ENCODE measurements at regions not wholly inside any gene's neighbourhood (a gene's known extent, or its start where the extent isn't known, plus 50 kb on each side); places are given as distances from the start of the nearest gene placed in this dataset.

DNA sequence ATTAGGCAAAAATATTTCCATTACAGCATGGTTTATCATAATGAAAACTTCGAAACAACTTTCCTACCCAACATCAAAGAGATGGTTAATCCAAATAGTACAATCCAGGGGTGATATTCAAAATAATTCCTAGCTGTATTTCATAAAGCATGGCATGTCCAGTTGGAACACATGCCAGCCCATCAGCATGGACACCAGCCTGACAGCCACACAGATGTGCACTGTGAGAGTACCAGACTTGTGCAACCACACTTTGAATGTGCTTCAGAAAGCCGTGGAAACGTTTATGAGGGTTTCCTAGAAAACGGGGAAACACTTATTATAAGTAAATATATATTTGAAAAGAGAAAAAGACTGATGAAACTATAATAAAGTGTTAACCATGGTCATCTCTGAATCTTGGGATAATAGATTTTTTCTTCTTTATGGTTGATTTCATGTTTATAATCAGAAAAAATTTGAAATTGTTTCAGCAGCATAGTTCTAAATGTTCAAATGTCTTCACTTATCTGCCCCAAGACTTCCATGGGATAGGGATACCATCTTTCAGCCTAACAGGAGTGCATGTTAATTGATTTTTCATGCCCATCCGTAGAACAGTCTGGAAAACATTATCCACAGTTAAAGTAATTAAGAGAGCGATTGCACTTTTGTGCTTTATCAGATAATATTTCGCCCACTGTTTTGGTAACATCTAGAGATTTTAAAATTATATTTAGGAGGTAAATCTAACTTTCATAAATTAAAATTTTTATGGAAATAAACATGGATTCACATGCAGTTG is 242.6 kb upstream of the IRS2 start:
- TF ChIP-seq RAD21 (IDR thresholded peaks at IDR 0.05) (no peak), HNF4A (conservative IDR thresholded peaks at IDR 0.05) (no peak), EGR1 (IDR thresholded peaks at IDR 0.05; ENCODE audit: low read depth in 2 of 2) (no peak), NR2F2 (IDR thresholded peaks at IDR 0.05) (no peak), YY1 (IDR thresholded peaks at IDR 0.05) (no peak), SP1 (IDR thresholded peaks at IDR 0.05) (no peak), GABPA (IDR thresholded peaks at IDR 0.05 in 1 of 2, conservative IDR thresholded peaks at IDR 0.05 in 1 of 2) (no peak), TAF1 (conservative IDR thresholded peaks at IDR 0.05) (no peak)
- TF ChIP-seq, protein P1, sequence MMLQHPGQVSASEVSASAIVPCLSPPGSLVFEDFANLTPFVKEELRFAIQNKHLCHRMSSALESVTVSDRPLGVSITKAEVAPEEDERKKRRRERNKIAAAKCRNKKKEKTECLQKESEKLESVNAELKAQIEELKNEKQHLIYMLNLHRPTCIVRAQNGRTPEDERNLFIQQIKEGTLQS (IDR thresholded peaks at IDR 0.05) = no peak
- TF ChIP-seq, protein P2, sequence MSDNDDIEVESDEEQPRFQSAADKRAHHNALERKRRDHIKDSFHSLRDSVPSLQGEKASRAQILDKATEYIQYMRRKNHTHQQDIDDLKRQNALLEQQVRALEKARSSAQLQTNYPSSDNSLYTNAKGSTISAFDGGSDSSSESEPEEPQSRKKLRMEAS (IDR thresholded peaks at IDR 0.05) = no peak
- Histone ChIP-seq H3K27ac (ENCODE audit: low read depth in 1 of 2, low read length in 2 of 2) (no peak overlapping the region), H3K4me3 (ENCODE audit: low read depth in 1 of 3, low read length in 3 of 3) (no peak overlapping the region), H3K9me3 (ENCODE audit: control insufficient read depth in 4 of 4, low read length in 3 of 4) (no peaks in the 10 kb centered on the region), H3K27me3 (ENCODE audit: control insufficient read depth in 4 of 4, insufficient read depth in 4 of 4, low read length in 3 of 4) (no peaks in the 10 kb centered on the region), H3K36me3 (ENCODE audit: control insufficient read depth in 4 of 4, insufficient read depth in 3 of 4, low read depth in 1 of 4, low read length in 3 of 4) (no peaks in the 10 kb centered on the region), H3K9ac (ENCODE audit: low read depth in 1 of 2, low read length in 2 of 2) (no peak overlapping the region), H3K4me1 (ENCODE audit: control insufficient read depth in 4 of 4, insufficient read depth in 4 of 4, low read length in 3 of 4) (no peaks in the 10 kb centered on the region)
- 84% methylated on average over 7 of the region's 7 CpGs for WGBS
- DNase-seq (ENCODE audit: low spot score) = no peak

DNA sequence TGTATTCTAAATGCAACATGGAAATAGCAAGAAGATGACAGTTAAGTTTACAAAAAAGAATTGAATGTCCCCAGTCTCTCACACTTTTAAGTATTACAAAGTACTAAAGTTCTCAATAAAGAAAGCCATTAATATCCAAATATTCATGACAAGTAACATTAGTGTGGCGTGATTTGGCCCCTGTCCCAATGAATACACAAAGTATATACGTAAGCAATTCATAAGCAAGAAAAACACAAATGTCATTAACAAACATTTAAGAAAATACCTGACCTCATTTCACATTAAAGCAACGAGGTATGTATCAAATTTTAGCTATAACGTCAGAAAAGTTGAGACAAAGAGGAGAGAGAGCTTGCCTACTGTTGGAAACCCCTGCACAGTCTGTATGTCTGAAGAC is 241.9 kb upstream of the IRS2 start:
- DNase-seq (ENCODE audit: low spot score) = no peak
- Histone ChIP-seq H3K4me3 (ENCODE audit: low read depth in 1 of 3, low read length in 3 of 3) (no peak overlapping the region), H3K27ac (ENCODE audit: low read depth in 1 of 2, low read length in 2 of 2) (no peak overlapping the region), H3K27me3 (ENCODE audit: control insufficient read depth in 4 of 4, insufficient read depth in 4 of 4, low read length in 3 of 4) (no peaks in the 10 kb centered on the region), H3K4me1 (ENCODE audit: control insufficient read depth in 4 of 4, insufficient read depth in 4 of 4, low read length in 3 of 4) (no peaks in the 10 kb centered on the region), H3K36me3 (ENCODE audit: control insufficient read depth in 4 of 4, insufficient read depth in 3 of 4, low read depth in 1 of 4, low read length in 3 of 4) (no peaks in the 10 kb centered on the region), H3K9me3 (ENCODE audit: control insufficient read depth in 4 of 4, low read length in 3 of 4) (no peaks in the 10 kb centered on the region), H3K9ac (ENCODE audit: low read depth in 1 of 2, low read length in 2 of 2) (no peak overlapping the region)
- TF ChIP-seq EGR1 (IDR thresholded peaks at IDR 0.05; ENCODE audit: low read depth in 2 of 2) (no peak), RXRA (IDR thresholded peaks at IDR 0.05) (no peak), GABPA (IDR thresholded peaks at IDR 0.05 in 1 of 2, conservative IDR thresholded peaks at IDR 0.05 in 1 of 2) (no peak), YY1 (IDR thresholded peaks at IDR 0.05) (no peak), HNF4A (conservative IDR thresholded peaks at IDR 0.05) (no peak), HNF4G (IDR thresholded peaks at IDR 0.05) (no peak)
- 81% methylated on average over 4 of the region's 4 CpGs for WGBS

DNA sequence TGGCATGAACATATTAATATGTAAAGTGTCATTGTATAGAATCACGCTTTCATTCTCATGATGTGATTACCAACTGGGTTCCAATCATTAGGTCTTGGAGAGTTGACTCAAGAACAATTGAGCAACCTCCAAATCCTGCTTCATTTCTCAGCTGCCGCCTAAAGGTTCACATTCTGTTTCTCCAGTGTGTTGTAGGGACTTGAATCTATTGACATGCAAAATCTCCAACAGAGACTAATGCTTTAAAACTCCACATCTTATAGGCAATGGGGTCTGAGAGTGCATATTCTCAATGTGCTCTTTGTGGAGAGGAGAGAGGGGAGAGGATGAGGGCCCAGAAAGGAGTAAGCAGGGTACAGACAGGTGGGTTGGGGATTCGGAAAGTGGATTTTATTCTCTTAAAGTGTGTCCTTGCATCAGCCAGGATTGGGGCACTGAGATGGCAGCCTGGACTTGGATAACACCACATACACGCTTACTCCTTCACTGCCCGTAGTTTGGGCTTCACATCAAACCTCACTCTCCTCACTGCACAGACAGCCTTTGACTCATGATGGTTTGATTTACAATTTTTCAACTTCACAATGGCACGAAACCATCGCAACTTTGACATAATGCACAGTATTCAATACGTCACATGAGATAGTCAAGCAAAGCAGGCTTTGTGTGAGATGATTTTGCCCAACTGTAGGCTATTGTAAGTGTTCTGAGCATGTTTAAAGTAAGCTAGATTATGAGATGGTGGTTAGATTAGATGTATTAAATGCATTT is 241.3 kb upstream of the IRS2 start:
- no peaks in the 10 kb centered on the region for H3K27me3 ChIP-seq (ENCODE audit: control insufficient read depth in 4 of 4, insufficient read depth in 4 of 4, low read length in 3 of 4)
- DNase-seq (ENCODE audit: low spot score) = no peak
- H3K27ac ChIP-seq (ENCODE audit: low read depth in 1 of 2, low read length in 2 of 2) = no peak overlapping the region
- no peaks in the 10 kb centered on the region for H3K36me3 ChIP-seq (ENCODE audit: control insufficient read depth in 4 of 4, insufficient read depth in 3 of 4, low read depth in 1 of 4, low read length in 3 of 4)
- no peaks in the 10 kb centered on the region for H3K4me1 ChIP-seq (ENCODE audit: control insufficient read depth in 4 of 4, insufficient read depth in 4 of 4, low read length in 3 of 4)
- no peak overlapping the region for H3K4me3 ChIP-seq (ENCODE audit: low read depth in 1 of 3, low read length in 3 of 3)
- H3K9ac ChIP-seq (ENCODE audit: low read depth in 1 of 2, low read length in 2 of 2) = no peak overlapping the region
- no peaks in the 10 kb centered on the region for H3K9me3 ChIP-seq (ENCODE audit: control insufficient read depth in 4 of 4, low read length in 3 of 4)
- WGBS = 83% methylated on average over 8 of the region's 8 CpGs
- TF ChIP-seq TAF1 (conservative IDR thresholded peaks at IDR 0.05) (no peak), FOXA2 (IDR thresholded peaks at IDR 0.05) (no peak), HNF4A (conservative IDR thresholded peaks at IDR 0.05) (no peak), GABPA (IDR thresholded peaks at IDR 0.05 in 1 of 2, conservative IDR thresholded peaks at IDR 0.05 in 1 of 2) (no peak), NR2F2 (IDR thresholded peaks at IDR 0.05) (no peak), EGR1 (IDR thresholded peaks at IDR 0.05; ENCODE audit: low read depth in 2 of 2) (no peak), RAD21 (IDR thresholded peaks at IDR 0.05) (no peak), RXRA (IDR thresholded peaks at IDR 0.05) (no peak), HNF4G (IDR thresholded peaks at IDR 0.05) (no peak), YY1 (IDR thresholded peaks at IDR 0.05) (no peak), JUND (IDR thresholded peaks at IDR 0.05) (no peak), FOXA1 (IDR thresholded peaks at IDR 0.05) (no peak), SP1 (IDR thresholded peaks at IDR 0.05) (no peak)
- TF ChIP-seq, protein P2 (IDR thresholded peaks at IDR 0.05) = no peak
- TF ChIP-seq, protein P3, sequence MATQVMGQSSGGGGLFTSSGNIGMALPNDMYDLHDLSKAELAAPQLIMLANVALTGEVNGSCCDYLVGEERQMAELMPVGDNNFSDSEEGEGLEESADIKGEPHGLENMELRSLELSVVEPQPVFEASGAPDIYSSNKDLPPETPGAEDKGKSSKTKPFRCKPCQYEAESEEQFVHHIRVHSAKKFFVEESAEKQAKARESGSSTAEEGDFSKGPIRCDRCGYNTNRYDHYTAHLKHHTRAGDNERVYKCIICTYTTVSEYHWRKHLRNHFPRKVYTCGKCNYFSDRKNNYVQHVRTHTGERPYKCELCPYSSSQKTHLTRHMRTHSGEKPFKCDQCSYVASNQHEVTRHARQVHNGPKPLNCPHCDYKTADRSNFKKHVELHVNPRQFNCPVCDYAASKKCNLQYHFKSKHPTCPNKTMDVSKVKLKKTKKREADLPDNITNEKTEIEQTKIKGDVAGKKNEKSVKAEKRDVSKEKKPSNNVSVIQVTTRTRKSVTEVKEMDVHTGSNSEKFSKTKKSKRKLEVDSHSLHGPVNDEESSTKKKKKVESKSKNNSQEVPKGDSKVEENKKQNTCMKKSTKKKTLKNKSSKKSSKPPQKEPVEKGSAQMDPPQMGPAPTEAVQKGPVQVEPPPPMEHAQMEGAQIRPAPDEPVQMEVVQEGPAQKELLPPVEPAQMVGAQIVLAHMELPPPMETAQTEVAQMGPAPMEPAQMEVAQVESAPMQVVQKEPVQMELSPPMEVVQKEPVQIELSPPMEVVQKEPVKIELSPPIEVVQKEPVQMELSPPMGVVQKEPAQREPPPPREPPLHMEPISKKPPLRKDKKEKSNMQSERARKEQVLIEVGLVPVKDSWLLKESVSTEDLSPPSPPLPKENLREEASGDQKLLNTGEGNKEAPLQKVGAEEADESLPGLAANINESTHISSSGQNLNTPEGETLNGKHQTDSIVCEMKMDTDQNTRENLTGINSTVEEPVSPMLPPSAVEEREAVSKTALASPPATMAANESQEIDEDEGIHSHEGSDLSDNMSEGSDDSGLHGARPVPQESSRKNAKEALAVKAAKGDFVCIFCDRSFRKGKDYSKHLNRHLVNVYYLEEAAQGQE (IDR thresholded peaks at IDR 0.05) = no peak
- TF ChIP-seq, protein P4, sequence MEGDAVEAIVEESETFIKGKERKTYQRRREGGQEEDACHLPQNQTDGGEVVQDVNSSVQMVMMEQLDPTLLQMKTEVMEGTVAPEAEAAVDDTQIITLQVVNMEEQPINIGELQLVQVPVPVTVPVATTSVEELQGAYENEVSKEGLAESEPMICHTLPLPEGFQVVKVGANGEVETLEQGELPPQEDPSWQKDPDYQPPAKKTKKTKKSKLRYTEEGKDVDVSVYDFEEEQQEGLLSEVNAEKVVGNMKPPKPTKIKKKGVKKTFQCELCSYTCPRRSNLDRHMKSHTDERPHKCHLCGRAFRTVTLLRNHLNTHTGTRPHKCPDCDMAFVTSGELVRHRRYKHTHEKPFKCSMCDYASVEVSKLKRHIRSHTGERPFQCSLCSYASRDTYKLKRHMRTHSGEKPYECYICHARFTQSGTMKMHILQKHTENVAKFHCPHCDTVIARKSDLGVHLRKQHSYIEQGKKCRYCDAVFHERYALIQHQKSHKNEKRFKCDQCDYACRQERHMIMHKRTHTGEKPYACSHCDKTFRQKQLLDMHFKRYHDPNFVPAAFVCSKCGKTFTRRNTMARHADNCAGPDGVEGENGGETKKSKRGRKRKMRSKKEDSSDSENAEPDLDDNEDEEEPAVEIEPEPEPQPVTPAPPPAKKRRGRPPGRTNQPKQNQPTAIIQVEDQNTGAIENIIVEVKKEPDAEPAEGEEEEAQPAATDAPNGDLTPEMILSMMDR (IDR thresholded peaks at IDR 0.05; ENCODE audit: low read depth, low read length, missing input control) = no peak
